Ammon's horn (tissue), 1 donor: ENCODE measurements at regions not wholly inside any gene's neighbourhood (a gene's known extent, or its start where the extent isn't known, plus 50 kb on each side); places are given as distances from the start of the nearest gene placed in this dataset.
"Not testable (repeated sequence)": the region's sequence is repeated elsewhere in the genome, so short reads cannot be mapped to it uniquely, and the experiment has no call there.

Experiments
- DNase-seq: peaks from one replicate; pipeline ENCODE4 v3.0.0-alpha.2; 2016; ENCODE audit warnings: low spot score

DNA sequence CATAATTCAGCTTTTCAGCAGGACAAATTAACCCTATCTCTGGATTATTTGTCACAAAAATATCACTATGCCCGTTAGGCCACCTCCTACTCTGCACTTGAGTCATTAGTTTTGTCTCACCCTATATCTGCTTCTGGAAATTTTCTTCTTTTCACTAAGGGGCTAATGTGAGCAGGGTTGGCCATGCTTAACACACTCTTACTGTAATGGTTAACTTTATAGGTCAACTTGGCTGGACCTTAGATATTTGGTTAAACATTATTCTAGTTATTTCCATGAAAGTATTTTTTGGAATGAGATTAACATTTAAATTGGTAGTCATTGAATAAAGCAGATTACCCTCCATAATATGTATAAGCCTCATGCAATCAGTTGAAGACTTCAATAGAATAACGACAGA lies 394.6 kb upstream of the PTCHD4 start:
- DNase-seq: no peak

DNA sequence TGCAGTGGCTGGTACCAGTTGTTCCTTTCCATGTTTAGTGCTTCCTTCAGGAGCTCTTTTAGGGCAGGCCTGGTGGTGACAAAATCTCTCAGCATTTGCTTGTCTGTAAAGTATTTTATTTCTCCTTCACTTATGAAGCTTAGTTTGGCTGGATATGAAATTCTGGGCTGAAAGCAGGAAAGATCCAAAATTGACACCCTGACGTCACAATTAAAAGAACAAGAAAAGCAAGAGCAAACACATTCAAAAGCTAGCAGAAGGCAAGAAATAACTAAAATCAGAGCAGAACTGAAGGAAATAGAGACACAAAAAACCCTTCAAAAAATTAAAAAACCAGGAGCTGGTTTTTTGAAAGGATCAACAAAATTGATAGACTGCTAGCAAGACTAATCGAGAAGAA lies 382.4 kb upstream of the PTCHD4 start:
- DNase-seq: not testable (repeated sequence)

DNA sequence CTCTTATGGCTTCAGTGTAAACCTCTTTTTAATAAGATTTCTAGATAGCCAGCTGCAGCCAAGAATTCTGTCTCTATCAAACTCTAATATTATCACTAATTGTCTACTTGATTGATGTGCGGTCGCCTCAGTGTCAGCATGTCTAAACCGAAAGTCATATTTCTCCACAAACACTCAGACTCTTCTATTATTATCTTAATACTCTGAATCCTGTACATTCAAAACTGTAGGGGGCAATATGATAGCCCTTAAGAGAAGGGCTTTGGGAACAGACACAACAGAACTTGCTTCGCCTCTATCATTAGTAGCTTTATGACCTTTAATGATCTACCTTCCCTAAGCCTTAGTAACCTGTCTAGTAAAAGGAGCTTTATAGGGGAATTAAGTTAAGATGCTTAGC lies 379.7 kb upstream of the PTCHD4 start:
- DNase-seq: no peak

GRCh38 chr6:48486876-48487275 lies 375.9 kb upstream of the PTCHD4 start:
- no peak for DNase-seq

GRCh38 chr6:48486373-48486772 lies 375.4 kb upstream of the PTCHD4 start:
- no peak for DNase-seq

GRCh38 chr6:48476257-48476656 lies 365.3 kb upstream of the PTCHD4 start:
- DNase-seq: no peak

- DNase-seq: no peak
These were observed 364.3 kb upstream of the PTCHD4 start for GRCh38 chr6:48475275-48475674.

GRCh38 chr6:48474830-48475229 lies 363.8 kb upstream of the PTCHD4 start:
- DNase-seq: no peak

DNA sequence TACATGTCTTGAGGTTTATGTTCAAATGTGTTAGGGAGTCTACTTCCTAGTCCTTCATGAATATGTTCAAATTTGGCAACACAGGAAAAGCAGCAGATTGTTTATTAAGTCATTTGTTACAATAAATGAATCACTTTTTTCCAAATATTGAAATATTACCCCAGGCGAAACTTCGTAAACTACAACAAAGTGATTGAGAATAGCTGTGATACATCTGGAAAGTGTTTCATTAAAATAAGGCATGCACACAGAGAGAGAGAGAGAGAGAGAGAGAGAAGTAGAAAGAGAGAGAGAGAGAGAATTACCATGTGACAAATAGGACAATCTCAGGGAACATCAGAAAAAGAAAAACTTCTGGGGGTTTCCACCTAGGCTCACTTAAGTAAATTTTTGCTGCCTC lies 363.1 kb upstream of the PTCHD4 start:
- DNase-seq: no peak

DNA sequence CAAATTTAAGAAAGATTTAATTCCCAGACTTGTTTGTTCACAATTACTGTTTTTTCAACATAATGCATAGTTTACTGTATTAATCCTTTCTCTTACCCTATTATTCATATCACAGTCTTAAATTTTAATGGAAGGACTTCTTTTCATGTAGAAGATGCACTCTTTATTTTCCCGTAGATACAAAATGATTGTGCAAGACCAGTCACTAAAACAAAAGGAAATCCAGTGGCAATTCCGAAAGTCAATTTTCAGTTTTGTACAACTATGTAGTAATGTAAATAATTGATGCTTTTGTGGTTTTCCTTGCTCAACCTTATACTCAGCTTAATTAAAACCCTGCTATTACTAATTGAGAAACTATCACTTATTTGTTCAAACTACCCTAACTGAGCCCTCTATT lies 361.5 kb upstream of the PTCHD4 start:
- no peak for DNase-seq

DNA sequence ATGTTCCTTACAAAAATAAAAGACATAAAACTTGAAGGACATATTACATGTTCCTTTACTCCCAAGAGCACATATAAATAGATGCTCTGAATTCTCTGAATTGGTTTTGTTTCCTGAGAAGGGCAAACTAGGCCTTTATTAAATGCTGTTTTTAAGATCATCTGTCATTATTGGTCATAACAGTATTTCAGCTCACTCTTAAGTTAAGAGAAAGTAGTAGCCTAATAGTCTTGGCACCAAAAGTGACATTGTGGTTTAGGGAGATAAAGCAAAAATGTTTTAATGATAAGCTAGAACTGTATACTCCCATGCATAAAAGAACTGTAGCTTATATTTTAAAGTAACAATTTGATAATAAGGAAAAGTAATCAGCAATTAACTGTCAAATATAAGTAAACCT lies 361.1 kb upstream of the PTCHD4 start:
- no peak for DNase-seq

- no peak for DNase-seq
These were observed 360.3 kb upstream of the PTCHD4 start for GRCh38 chr6:48471326-48471725.

GRCh38 chr6:48449002-48449401 lies 338.0 kb upstream of the PTCHD4 start:
- DNase-seq: no peak

- no peak for DNase-seq
These were observed 336.3 kb upstream of the PTCHD4 start for GRCh38 chr6:48447251-48447650.

DNA sequence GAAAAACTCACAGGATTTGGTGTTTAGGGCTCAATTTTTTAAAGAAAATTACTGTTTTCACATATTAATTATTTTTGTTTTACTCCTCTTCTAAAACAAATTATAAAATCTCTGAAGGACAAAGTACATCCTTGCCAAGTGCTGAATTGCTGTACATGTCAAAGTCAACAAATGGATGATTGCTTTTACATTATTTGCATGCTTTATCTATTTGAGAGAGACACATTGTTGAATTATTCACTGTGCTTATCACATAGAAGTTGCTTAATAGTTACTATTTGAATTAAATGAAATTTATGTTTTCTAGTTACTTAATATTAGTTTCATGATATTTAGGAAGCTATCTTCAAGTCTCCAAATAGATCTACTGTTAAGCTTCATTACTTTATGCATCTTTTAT lies 318.6 kb upstream of the PTCHD4 start:
- no peak for DNase-seq

DNA sequence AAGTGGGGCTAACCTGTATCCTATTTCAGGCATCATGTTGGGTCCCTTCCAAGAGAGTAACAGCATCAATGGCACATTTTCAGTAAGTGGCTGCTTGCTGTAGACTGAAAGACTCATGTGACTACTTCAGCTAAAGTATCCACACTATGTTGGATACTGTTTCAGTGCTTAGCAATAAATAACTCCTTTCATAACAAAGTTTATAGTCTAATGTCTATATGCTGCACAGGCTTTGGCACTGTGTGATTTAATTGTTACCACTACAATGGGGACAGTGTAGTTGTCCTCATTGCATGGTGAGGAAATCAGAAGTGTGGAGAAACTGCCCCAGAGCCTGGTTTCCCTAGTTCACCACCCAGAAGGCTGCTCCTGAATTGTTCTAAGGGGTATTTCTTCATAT lies 318.0 kb upstream of the PTCHD4 start:
- DNase-seq: no peak

DNA sequence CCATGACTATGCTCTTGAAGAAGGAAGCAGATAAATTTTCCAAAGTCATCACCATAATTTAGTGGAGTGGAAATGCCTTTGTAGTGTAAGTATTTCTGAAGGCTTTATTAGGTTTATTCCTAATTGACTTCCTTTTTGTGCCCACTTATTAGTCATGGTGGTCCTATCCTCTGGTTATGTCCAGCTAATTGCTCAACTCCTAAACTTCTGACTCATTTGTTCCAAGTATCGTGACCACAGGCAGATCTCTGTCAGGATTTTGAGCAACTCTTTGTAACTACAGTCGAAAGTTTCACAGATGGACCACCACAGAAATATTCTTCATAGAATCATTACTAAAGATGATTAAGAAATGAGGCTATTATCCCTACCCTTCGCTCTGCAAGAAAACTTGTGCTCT lies 315.6 kb upstream of the PTCHD4 start:
- no peak for DNase-seq

DNA sequence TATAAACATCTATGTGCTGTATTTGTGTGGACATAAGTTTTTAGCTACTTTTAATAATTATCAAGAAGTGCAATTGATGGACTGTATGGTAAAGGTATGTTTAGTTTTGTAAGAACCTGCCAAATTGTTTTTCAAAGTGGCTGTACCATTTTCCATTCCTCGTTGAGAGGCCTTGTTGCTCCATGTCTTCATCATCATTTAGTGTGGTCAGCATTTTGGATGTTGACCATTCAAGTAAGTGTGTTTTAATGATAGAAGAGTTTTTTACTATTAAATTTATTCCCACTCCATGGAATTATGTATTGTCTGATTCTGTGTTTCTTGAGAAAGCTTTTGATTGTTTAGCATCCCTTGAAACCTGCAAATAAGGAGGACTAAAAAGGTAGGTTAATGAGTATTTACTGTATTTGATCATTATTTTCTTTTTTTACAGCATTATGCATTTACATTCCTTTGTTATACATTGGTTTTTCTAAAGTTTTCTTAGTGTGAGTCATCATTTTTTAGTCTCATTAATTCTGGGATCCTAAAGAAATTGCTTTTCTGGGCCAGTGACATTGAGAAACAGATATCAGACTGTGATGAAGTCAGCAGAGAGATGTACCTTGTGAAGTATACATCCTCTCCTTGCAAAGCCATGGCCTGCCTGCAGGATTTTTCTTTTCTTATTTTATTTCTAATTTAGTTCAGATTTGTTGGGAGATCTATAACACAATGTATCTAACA lies 312.8 kb upstream of the PTCHD4 start:
- DNase-seq: no peak

DNA sequence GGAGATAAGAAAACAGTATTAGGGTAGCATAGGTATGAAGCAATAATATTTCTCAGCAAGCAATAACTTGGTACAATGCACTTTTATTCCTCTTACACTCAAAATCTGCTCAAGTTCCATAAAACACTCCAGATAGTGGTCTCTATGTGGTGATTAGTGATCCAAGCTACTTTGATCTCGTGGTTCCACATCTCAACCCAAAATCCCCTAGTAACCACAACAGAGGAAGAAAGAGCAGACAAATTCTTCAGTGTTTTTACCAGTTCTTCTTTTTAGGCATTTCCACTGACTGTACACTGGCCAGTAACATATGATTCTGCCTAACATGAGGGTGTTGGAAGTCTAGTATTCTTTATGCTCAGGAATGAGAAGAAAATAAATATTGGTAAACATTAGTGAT lies 309.0 kb upstream of the PTCHD4 start:
- no peak for DNase-seq

DNA sequence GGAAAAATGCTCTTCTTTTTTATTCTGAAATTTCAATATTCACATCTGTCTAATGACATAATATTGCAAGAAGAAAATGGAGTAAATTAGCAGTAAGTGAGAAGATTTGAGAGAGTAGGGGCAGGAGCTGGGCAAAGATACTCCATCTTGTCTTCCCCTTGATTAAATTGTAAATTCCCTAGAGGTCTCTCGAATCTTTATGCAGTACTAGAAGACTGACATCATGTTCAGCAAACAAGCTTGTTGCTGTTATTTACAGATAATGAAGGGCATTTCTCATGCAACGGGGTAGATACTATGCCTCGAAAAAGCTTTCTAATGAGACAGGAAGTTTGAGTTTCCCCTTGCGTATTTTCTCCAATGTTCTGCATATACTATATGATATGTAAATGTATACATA lies 306.9 kb upstream of the PTCHD4 start:
- DNase-seq: no peak

GRCh38 chr6:48412656-48413055 lies 301.7 kb upstream of the PTCHD4 start:
- DNase-seq: no peak

DNA sequence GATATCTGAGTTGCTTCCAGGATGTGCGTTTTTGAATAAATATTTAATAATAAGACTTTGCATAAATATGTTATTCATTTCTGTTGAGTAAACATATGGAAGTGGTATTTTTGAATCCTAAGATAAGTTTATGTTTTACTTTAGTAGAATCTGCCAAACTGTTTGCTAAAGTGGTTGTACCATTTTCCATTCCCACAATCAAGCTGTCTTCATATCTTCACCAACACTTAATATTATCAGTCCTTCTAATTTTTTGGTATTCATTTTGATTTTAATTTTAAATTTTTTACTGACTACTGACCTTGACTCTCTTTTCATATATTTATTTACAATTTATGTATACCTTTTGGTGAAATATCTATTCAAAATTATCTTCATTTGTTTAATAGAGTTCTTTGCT lies 293.9 kb upstream of the PTCHD4 start:
- no peak for DNase-seq

DNA sequence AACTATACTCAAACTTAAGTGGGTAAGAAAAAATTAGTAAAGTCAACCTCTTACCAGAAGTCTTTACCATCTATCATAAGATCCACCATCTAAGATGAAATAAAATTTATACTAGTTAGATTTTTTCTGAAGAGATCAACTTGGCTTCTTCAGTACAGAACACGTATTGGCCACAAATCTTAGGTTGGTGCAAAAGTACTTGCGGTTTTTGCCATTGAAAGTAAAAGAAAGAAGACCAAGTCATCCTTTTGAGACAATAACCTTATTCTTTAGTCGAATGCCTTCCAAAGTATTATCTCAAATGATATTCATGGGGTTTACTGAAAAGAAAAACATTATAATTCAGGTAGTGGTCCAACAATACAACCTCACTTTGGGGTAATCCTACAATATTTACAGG lies 292.6 kb upstream of the PTCHD4 start:
- no peak for DNase-seq

- no peak for DNase-seq
These were observed 290.0 kb upstream of the PTCHD4 start for GRCh38 chr6:48401016-48401415.

GRCh38 chr6:48397887-48398286 lies 286.9 kb upstream of the PTCHD4 start:
- no peak for DNase-seq
